A673 (cell line): ENCODE measurements at regions not wholly inside any gene's neighbourhood (a gene's known extent, or its start where the extent isn't known, plus 50 kb on each side); places are given as distances from the start of the nearest gene placed in this dataset.
A peak's percentile ranks its signal among the peaks of the same experiment; 100 is the strongest.
"Not testable (repeated sequence)": the region's sequence is repeated elsewhere in the genome, so short reads cannot be mapped to it uniquely, and the experiment has no call there.

Experiments used
- BruUV-seq: library from RNA; stranded (reverse); fragments of 400-500 nt; replicated peaks from 2 replicates; lab custom pipeline; 2021; lab: Mats Ljungman, UMichigan
- CTCF ChIA-PET: fragments of 300-600 bp; sonication (Branson Sonifier 250); formaldehyde crosslinking; loops from one replicate; lab custom pipeline; 2022; ENCODE audit warnings: antibody characterized with exemption; lab: Charles Lee
- POLR2A ChIA-PET: fragments of 300-600 bp; sonication (Branson Sonifier 250); formaldehyde crosslinking; loops from one replicate; lab custom pipeline; 2022; ENCODE audit warnings: antibody characterized with exemption; ENCODE audit not compliant: low non-redundant PET; lab: Charles Lee
- DNase-seq: peaks from one replicate; pipeline ENCODE4 v3.0.0-alpha.2; 2015; ENCODE audit warnings: low spot score
- H3K27ac ChIP-seq: fragments of 200-600 bp; sonication (generic); 2 replicates; pipeline ENCODE4 v1.5.1; 2016; ENCODE audit warnings: mixed run types, low read depth, mild to moderate bottlenecking, mixed read lengths, antibody characterized with exemption, low read length; ENCODE audit not compliant: poor library complexity, severe bottlenecking
- H3K27me3 ChIP-seq: fragments of 200-600 bp; sonication (generic); replicated peaks from 2 replicates; pipeline ENCODE4 v1.6.1; 2017; ENCODE audit warnings: mixed run types, low read depth, mild to moderate bottlenecking, mixed read lengths, antibody characterized with exemption, low read length; ENCODE audit not compliant: insufficient read depth, poor library complexity
- H3K36me3 ChIP-seq: fragments of 200-600 bp; sonication (generic); 2 replicates; pipeline ENCODE4 v1.6.1; 2016; ENCODE audit warnings: mixed run types, mild to moderate bottlenecking, mixed read lengths, antibody characterized with exemption, low read length; ENCODE audit not compliant: insufficient read depth, poor library complexity, severe bottlenecking
- H3K4me1 ChIP-seq: fragments of 200-600 bp; sonication (generic); 2 replicates; pipeline ENCODE4 v1.6.1; 2017; ENCODE audit warnings: mixed run types, mild to moderate bottlenecking, mixed read lengths, antibody characterized with exemption, low read length; ENCODE audit not compliant: insufficient read depth, poor library complexity, severe bottlenecking
- H3K4me3 ChIP-seq: fragments of 200-600 bp; sonication (generic); 2 replicates; pipeline ENCODE4 v1.5.1; 2016; ENCODE audit warnings: low read depth, mixed run types, mild to moderate bottlenecking, mixed read lengths, low read length; ENCODE audit not compliant: poor library complexity, severe bottlenecking
- H3K9me3 ChIP-seq: fragments of 200-600 bp; sonication (generic); 2 replicates; pipeline ENCODE4 v1.6.1; 2016; ENCODE audit warnings: mixed run types, low read depth, mild to moderate bottlenecking, mixed read lengths, antibody characterized with exemption, low read length; ENCODE audit not compliant: poor library complexity, severe bottlenecking
- EZH2 ChIP-seq: fragments of 200-600 bp; sonication (generic); IDR thresholded peaks from 2 replicates; pipeline ENCODE4 v1.6.1; 2017; ENCODE audit warnings: borderline replicate concordance, low read depth, mild to moderate bottlenecking, mixed read lengths, antibody characterized with exemption, low read length; ENCODE audit not compliant: poor library complexity, severe bottlenecking
- intact Hi-C: fragments of 100-400 bp; cut with micrococcal nuclease; formaldehyde crosslinking; loops from one replicate; pipeline ENCODE4 v1.10.0; 2022; ENCODE audit not compliant: unreplicated experiment
- TF ChIP-seq, protein P1 (sequence below): fragments of 300-800, 200-600 bp; sonication (generic); conservative IDR thresholded peaks from 2 replicates; pipeline ENCODE4 v1.5.1; 2017; ENCODE audit warnings: low read depth, mild to moderate bottlenecking, antibody characterized with exemption, low read length, moderate library complexity, mixed read lengths

DNA sequence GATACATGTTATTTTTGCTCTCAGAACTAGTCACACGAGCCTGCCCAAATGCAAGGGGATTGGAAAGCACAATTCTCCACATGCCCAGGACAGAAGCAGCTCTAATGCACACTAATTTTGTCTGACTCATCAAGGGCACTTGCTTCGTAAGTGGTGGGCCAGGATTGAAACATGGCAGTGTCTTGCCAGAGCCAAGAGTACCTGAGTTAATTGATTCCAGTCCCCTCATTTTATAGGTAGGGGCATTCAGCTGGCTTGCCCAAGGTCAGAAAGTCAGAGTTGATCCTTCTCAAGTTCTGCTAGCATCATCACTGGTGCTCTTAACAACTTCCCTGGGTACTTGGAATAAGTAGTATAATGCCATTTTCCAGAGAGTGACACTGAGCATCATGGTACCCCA is 356.1 kb downstream of the ZNF326 start:
- no peak overlapping the region for H3K27ac ChIP-seq
- no peak for TF ChIP-seq EZH2
- TF ChIP-seq, protein P1, sequence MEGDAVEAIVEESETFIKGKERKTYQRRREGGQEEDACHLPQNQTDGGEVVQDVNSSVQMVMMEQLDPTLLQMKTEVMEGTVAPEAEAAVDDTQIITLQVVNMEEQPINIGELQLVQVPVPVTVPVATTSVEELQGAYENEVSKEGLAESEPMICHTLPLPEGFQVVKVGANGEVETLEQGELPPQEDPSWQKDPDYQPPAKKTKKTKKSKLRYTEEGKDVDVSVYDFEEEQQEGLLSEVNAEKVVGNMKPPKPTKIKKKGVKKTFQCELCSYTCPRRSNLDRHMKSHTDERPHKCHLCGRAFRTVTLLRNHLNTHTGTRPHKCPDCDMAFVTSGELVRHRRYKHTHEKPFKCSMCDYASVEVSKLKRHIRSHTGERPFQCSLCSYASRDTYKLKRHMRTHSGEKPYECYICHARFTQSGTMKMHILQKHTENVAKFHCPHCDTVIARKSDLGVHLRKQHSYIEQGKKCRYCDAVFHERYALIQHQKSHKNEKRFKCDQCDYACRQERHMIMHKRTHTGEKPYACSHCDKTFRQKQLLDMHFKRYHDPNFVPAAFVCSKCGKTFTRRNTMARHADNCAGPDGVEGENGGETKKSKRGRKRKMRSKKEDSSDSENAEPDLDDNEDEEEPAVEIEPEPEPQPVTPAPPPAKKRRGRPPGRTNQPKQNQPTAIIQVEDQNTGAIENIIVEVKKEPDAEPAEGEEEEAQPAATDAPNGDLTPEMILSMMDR, result no peak
- H3K27me3 ChIP-seq, result no peaks in the 10 kb centered on the region
- POLR2A ChIA-PET, result no interaction called here
- H3K36me3 ChIP-seq, result no peaks in the 10 kb centered on the region
- peak; percentile 5 for DNase-seq
- no TSS peak for BruUV-seq
- peaks cover 10% of the 10 kb centered on the region for H3K9me3 ChIP-seq
- CTCF ChIA-PET, result no interaction called here
- H3K4me1 ChIP-seq, result no peaks in the 10 kb centered on the region
- no peak overlapping the region for H3K4me3 ChIP-seq
- intact Hi-C loops, result no loop called here

DNA sequence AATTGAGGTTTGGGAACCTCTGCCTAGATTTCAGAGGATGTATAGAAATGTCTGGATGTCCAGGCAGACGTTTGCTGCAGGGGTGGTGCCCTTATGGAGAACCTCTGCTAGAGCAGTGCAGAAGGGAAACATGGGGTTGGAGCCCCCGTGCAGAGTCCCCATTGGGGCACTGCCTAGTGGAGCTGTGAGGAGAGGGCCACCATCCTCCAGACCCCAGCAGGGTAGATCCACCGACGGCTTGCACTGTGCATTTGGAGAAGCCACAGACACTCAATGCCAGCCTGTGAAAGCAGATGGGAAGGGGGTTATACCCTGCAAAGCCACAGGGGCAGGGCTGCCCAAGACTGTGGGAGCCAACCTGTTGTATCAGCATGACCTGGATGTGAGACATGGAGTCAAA is 354.6 kb downstream of the ZNF326 start:
- CTCF ChIA-PET, result no interaction called here
- intact Hi-C loops, result no loop called here
- Histone ChIP-seq H3K27ac (no peak overlapping the region), H3K27me3 (no peaks in the 10 kb centered on the region), H3K4me1 (no peaks in the 10 kb centered on the region), H3K9me3 (peaks cover 10% of the 10 kb centered on the region), H3K36me3 (no peaks in the 10 kb centered on the region), H3K4me3 (no peak overlapping the region)
- POLR2A ChIA-PET, result no interaction called here
- no peak for DNase-seq
- no peak for TF ChIP-seq EZH2
- TF ChIP-seq, protein P1, result no peak
- BruUV-seq, result no TSS peak

DNA sequence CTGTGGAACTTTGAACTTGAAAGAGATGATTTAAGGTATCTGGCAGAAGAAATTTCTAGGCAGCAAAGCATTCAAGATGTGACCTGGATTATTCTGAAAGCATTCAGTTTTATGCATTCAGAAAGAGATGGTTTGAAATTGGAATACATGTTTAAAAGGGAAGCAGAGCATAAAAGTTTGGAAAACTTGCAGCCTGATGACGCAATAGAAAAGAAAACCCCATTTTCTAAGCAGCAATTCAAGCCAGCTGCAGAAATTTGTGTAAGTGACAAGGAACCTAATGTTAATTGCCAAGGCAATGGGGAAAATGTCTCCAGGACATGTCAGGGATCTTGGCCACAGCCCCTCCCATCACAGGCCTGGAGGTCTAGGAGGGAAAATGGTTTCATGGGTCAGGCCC is 354.0 kb downstream of the ZNF326 start:
- intact Hi-C loops, result no loop called here
- CTCF ChIA-PET, result no interaction called here
- peaks cover 10% of the 10 kb centered on the region for H3K9me3 ChIP-seq
- H3K27ac ChIP-seq, result no peak overlapping the region
- H3K4me1 ChIP-seq, result no peaks in the 10 kb centered on the region
- no peaks in the 10 kb centered on the region for H3K27me3 ChIP-seq
- POLR2A ChIA-PET, result no interaction called here
- no peak for TF ChIP-seq EZH2
- TF ChIP-seq, protein P1, result no peak
- H3K4me3 ChIP-seq, result no peak overlapping the region
- DNase-seq, result no peak
- H3K36me3 ChIP-seq, result no peaks in the 10 kb centered on the region
- BruUV-seq, result no TSS peak

DNA sequence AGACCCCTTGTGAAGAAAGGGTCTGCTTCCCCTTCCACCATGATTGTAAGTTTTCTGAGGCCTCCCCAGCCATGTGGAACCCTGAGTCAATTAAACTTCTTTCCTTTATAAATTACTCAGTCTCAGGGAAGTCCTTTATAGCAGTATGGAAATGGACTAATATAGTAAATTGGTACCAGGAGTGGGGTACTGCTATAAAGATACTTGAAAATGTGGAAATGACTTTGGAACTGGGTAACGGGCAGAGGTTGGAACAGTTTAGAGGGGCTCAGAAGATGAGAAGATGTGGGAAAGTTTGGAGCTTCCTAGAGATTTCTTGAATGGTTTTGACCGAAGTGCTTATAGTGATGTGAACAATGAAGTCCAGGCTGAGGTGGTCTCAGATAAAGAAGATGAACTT is 353.5 kb downstream of the ZNF326 start:
- CTCF ChIA-PET, BruUV-seq: not testable (repeated sequence)

More for the DNA sequence above, 353.5 kb downstream of the ZNF326 start:
- H3K4me3 ChIP-seq, intact Hi-C loops, H3K27me3 ChIP-seq, H3K27ac ChIP-seq, H3K4me1 ChIP-seq, DNase-seq, H3K36me3 ChIP-seq, POLR2A ChIA-PET: not testable (repeated sequence)
- H3K9me3 ChIP-seq, result peaks cover 10% of the 10 kb centered on the region
